Activated naive CD8-positive, alpha-beta T cell treated with anti-CD3 and anti-CD28 coated beads, Interleukin-2, amount 50 U/mL, for 24 hours (primary cell): ENCODE measurements at regions not wholly inside any gene's neighbourhood (a gene's known extent, or its start where the extent isn't known, plus 50 kb on each side); places are given as distances from the start of the nearest gene placed in this dataset.

Experiments
- ATAC-seq: fragments of 150-1000 bp; cut with Tn5 transposase; one replicate; pipeline ENCODE4 v1.10.0; 2021
- DNase-seq: peaks from one replicate; pipeline ENCODE4 v3.0.0; 2021
- H3K27ac Mint-ChIP-seq: one replicate; pipeline ENCODE4 v1.8.0; 2021; ENCODE audit warnings: mild to moderate bottlenecking, mixed read lengths
- H3K27me3 Mint-ChIP-seq: one replicate; pipeline ENCODE4 v1.8.0; 2021; ENCODE audit warnings: mixed read lengths
- H3K36me3 Mint-ChIP-seq: one replicate; pipeline ENCODE4 v1.8.0; 2021; ENCODE audit warnings: low read depth, mixed read lengths
- H3K4me1 Mint-ChIP-seq: one replicate; pipeline ENCODE4 v1.8.0; 2021; ENCODE audit warnings: mixed read lengths
- H3K4me3 Mint-ChIP-seq: one replicate; pipeline ENCODE4 v1.8.0; 2021; ENCODE audit warnings: mild to moderate bottlenecking, moderate library complexity, mixed read lengths
- H3K9me3 Mint-ChIP-seq: one replicate; pipeline ENCODE4 v1.8.0; 2021; ENCODE audit warnings: mixed read lengths

DNA sequence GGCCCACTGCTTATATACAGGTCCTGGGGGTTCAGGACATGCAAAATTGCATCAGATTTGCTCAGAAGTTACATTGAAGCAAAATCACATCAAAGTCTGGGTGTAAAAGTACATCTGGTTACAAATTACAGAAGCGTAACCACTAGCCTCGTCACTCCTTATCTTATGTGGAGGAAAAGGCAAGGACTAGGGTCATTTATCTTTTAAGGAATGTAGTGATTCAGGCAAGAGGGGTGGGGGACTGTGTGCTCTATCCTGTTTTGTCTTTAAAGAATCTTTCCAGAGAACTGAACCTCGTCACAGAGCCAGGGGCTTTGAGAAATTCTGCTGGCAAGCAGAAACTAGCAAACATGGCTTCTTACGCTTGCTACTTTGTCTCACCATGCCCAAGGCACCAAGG lies 61.1 kb upstream of the RAB4A start:
- Mint-ChIP-seq H3K4me1 (peaks cover 15% of the 10 kb centered on the region), H3K4me3 (no peak overlapping the region)

DNA sequence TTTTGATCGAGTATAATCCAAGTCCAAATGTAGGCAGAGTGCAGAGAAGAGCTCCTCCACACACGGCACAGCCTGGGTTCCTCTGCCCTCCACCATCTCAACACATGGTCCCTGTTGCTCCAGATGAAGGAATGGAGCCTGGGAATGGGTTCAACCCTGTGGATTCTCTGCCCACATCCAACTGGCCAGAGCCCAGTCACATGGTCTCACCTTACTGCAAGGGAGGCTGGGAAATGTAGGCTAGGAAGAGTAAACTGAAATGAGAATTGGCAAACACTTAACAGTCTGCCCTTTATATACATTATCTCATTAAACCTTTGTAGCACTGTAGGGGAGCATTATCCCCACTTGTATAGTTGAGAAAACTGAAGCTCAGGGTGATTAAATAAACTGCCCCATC lies 60.1 kb upstream of the RAB4A start:
- Mint-ChIP-seq H3K36me3 (no peaks in the 10 kb centered on the region), H3K4me3 (no peak overlapping the region), H3K9me3 (no peaks in the 10 kb centered on the region), H3K4me1 (peaks cover 11% of the 10 kb centered on the region), H3K27ac (no peak overlapping the region), H3K27me3 (peaks cover 3% of the 10 kb centered on the region)
- no peak for DNase-seq
- ATAC-seq: no peak

More for the DNA sequence above, 61.1 kb upstream of the RAB4A start:
- H3K36me3 Mint-ChIP-seq: no peaks in the 10 kb centered on the region
- ATAC-seq (no peak), DNase-seq (no peak)
- no peak overlapping the region for H3K27ac Mint-ChIP-seq
- H3K9me3 Mint-ChIP-seq: no peaks in the 10 kb centered on the region
- peaks cover 3% of the 10 kb centered on the region for H3K27me3 Mint-ChIP-seq

DNA sequence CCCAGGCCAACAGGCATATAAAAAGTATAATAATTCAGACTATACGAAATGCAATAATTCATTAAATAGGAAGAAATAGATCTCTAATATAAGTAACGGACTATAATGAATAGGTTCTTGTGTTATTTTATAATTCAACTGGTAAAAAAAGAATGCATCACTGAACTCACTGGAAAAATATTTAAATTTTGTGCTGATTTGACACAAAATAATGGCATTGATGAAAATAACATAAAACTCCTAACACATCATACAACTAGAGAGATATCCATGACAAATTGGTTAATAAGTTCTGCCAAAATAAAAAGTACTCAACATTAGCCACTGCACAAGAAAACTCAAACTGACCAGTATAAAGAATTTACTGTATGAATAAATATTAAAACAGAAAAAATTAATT lies 57.1 kb upstream of the RAB4A start:
- no peaks in the 10 kb centered on the region for H3K36me3 Mint-ChIP-seq
- H3K4me3 Mint-ChIP-seq: no peak overlapping the region
- H3K27ac Mint-ChIP-seq: no peak overlapping the region
- no peak for DNase-seq
- ATAC-seq: no peak
- peaks cover 10% of the 10 kb centered on the region for H3K4me1 Mint-ChIP-seq
- no peaks in the 10 kb centered on the region for H3K9me3 Mint-ChIP-seq
- peaks cover 3% of the 10 kb centered on the region for H3K27me3 Mint-ChIP-seq

DNA sequence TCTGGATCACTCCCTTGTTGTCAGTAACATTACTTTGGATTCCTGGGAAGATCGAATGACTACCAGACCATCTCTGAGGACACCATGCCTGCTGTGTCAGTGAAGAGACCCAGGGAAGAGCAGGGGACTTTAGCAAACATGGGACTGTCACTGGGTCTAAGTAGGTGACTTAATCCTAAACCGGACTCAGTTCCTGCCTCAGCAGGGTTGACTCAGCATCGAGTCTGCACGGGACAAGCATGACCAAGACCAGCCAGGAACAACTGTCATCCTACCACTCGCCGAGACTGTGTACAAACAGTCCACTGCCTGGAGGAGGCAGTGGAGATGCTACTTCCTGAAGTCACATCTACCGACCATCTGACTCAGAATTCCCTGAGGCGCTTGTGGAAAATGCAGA lies 53.2 kb upstream of the RAB4A start:
- Mint-ChIP-seq H3K4me3 (no peak overlapping the region), H3K27me3 (peaks cover 3% of the 10 kb centered on the region), H3K36me3 (no peaks in the 10 kb centered on the region), H3K4me1 (no peaks in the 10 kb centered on the region), H3K9me3 (no peaks in the 10 kb centered on the region), H3K27ac (no peak overlapping the region)
- ATAC-seq (no peak), DNase-seq (no peak)

DNA sequence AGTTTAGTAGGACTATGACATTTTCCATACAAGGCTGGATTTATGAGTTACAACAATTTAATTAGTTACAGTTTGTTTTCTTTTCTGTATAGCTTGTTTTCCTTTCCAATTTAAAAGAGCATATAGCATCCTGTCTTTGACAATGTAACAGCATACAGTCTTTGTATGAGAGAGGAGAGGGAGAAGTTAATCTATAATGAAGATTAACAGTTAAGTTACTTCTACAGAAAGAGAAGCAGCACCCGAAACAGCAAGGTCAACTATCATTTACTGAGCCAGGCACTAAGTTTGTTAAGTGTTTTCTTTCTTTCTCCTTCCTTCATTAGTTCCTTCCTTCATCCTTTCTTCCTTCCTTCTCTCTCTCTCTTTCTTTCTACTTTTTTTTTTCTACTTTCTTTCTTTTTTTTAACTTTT lies 52.3 kb upstream of the RAB4A start:
- Mint-ChIP-seq H3K4me3 (no peak overlapping the region), H3K27me3 (peaks cover 3% of the 10 kb centered on the region), H3K9me3 (no peaks in the 10 kb centered on the region), H3K4me1 (no peaks in the 10 kb centered on the region), H3K36me3 (no peaks in the 10 kb centered on the region), H3K27ac (no peak overlapping the region)
- no peak for ATAC-seq
- no peak for DNase-seq

DNA sequence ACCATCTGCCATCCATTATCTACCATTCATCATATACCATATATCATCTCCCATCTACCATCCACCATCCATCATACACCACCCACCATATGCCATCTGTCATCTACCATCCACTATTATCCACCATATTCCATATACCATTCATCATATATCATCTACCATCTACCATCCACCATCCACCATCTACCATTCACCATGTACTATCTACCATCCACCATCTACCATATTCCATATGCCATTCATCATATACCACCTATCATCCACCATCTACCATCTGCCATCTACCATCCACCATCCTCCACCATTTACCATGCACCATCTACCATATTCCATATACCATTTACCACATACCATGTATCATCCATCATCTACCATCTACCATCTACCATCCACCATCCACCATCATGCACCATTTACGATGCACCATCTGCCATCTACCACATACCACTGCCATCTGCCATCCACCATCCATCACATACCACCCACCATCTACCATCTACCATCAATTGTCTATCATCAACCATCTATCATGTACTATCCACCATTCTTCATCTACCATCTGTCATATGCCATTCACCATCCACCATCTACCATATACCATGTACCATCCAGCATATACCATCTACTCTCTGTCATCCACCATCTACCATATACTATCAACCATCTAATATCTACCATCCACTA lies 50.6 kb upstream of the RAB4A start:
- Mint-ChIP-seq H3K27me3 (peaks cover 3% of the 10 kb centered on the region), H3K27ac (no peak overlapping the region), H3K9me3 (no peaks in the 10 kb centered on the region), H3K4me1 (no peaks in the 10 kb centered on the region), H3K36me3 (no peaks in the 10 kb centered on the region), H3K4me3 (no peak overlapping the region)
- DNase-seq: no peak
- ATAC-seq: no peak

DNA sequence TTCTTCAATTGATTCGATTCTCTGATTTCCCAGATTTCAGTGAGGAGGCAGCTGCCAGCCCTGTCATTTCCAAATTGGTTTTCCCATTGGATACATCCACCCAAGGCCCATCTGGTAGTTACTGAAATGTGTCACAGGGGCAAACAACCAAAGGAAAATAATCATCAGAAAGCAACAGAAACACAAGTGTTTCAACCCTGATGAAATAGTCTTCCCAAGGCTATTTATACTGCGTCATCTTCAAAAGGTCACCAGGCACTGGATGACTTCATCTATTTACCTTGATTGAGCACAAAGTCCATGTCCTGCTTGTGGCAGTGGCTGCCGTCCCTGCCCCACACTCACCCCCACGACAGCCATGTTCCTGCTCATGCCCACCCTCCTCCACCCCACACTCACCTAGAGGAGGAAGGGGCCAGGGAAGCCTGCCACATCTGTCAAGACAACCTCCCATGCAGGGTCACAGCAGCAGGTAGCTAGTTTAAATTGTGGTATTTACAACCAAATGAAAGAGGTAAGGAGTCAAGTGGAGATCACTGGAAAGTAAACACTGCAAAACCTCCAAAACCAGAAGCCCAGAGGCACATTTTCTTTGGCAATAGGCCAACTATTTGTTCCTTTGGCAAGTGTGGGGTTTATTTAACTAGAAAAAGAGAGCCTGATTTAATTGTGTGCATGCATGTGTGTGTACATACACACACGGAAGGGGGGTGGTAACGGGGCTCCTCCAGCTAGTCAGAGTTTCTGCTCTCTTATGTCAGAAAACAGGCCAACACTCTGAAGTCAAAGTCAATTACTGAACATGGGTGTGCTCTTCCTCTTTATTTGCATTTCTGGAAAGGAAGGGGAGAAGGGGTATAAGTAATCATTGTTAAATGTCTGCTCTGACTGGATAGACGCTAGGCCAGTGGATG lies 49.5 kb upstream of the RAB4A start:
- H3K36me3 Mint-ChIP-seq: no peaks in the 10 kb centered on the region
- ATAC-seq (no peak), DNase-seq (no peak)
- H3K4me1 Mint-ChIP-seq: no peaks in the 10 kb centered on the region
- H3K27ac Mint-ChIP-seq: no peak overlapping the region
- no peaks in the 10 kb centered on the region for H3K9me3 Mint-ChIP-seq
- H3K4me3 Mint-ChIP-seq: no peak overlapping the region
- peaks cover 3% of the 10 kb centered on the region for H3K27me3 Mint-ChIP-seq
